ENCODE measurements at regions not wholly inside any gene's neighbourhood (a gene's known extent, or its start where the extent isn't known, plus 50 kb on each side); places are given as distances from the start of the nearest gene placed in this dataset.

GRCh38 chr1:80444171-80444570 lies 1356.6 kb upstream of the ADGRL2 start:
- TF ChIP-seq CTCF (IDR thresholded peaks at IDR 0.05; ENCODE audit: control extremely low read depth in 1 of 3, insufficient read depth in 1 of 3, low read depth in 1 of 3, low read length in 3 of 3) (no peak), EZH2 (IDR thresholded peaks at IDR 0.05; ENCODE audit: low read depth, low read length, severe bottlenecking) (no peak), ATF2 (IDR thresholded peaks at IDR 0.05; ENCODE audit: low read length) (no peak), NRF1 (IDR thresholded peaks at IDR 0.05; ENCODE audit: low read depth, low read length) (no peak), JUND (IDR thresholded peaks at IDR 0.05; ENCODE audit: low read length) (no peak), RNF2 (IDR thresholded peaks at IDR 0.05; ENCODE audit: borderline replicate concordance, low read depth, low read length, missing control alignments, poor library complexity, severe bottlenecking) (no peak), CREB1 (IDR thresholded peaks at IDR 0.05) (no peak), POLR2A (IDR thresholded peaks at IDR 0.05; ENCODE audit: control extremely low read depth in 1 of 2, low read depth in 2 of 2, low read length in 2 of 2) (no peak), BCL11A (IDR thresholded peaks at IDR 0.05; ENCODE audit: low read depth in 2 of 2, low read length in 2 of 2) (no peak), TCF12 (IDR thresholded peaks at IDR 0.05; ENCODE audit: low read depth, low read length) (no peak), HDAC6 (IDR thresholded peaks at IDR 0.05; ENCODE audit: low read depth, low read length) (no peak)

All from H1 (cell line).